Esophagus squamous epithelium (tissue), 5 donors: ENCODE measurements at regions not wholly inside any gene's neighbourhood (a gene's known extent, or its start where the extent isn't known, plus 50 kb on each side); places are given as distances from the start of the nearest gene placed in this dataset.

Source experiments
- DNase-seq: peaks from one replicate; lab custom pipeline; 2025; lab: John Stamatoyannopoulos, UW
- H3K27ac ChIP-seq, 4 donors: fragments of 200-600 bp; sonication (generic); one replicate each; pipeline ENCODE4 v1.5.1; 2016 to 2019; ENCODE audit warnings: mild to moderate bottlenecking in 1 of 4
- H3K27me3 ChIP-seq, 4 donors: fragments of 200-600 bp; sonication (generic); 1 replicate in 3 of 4; 2 replicates in 1 of 4; pipeline versions ENCODE4 v1.5.1 to v1.6.0; 2017 to 2021; ENCODE audit warnings: antibody characterized with exemption in 1 of 4
- H3K36me3 ChIP-seq, 3 donors: fragments of 200-600 bp; sonication (generic); one replicate each; pipeline ENCODE4 v1.5.1; 2016 to 2019
- H3K4me1 ChIP-seq, 3 donors: fragments of 200-600 bp; sonication (generic); one replicate each; pipeline ENCODE4 v1.5.1; 2017 to 2019
- H3K4me3 ChIP-seq, 4 donors: fragments of 200-600 bp; sonication (generic); 1 replicate in 3 of 4; 2 replicates in 1 of 4; pipeline ENCODE4 v1.5.1; 2016 to 2019; ENCODE audit warnings: mild to moderate bottlenecking in 2 of 4, moderate library complexity in 1 of 4
- H3K9me3 ChIP-seq, 3 donors: fragments of 200-600 bp; sonication (generic); one replicate each; pipeline ENCODE4 v1.5.1; 2016 to 2019
- POLR2A ChIP-seq, 4 donors: fragments of 450-650 bp; IDR thresholded peaks; one replicate each; pipeline ENCODE4 v1.6.1; 2017; ENCODE audit warnings: antibody characterized with exemption in 4 of 4, mild to moderate bottlenecking in 4 of 4, moderate library complexity in 3 of 4
- WGBS, 2 donors: methylation state at CpG; one replicate each; pipeline ENCODE4 v1.1.5; 2018; 5-methylcytosine and 5-hydroxymethylcytosine counted together
- intact Hi-C: fragments of 100-400 bp; cut with DNase I; formaldehyde crosslinking; loops from one replicate; pipeline ENCODE4 v1.15.0; 2022
- TF ChIP-seq, protein P1 (sequence below), 6 experiments: fragments of 450-650 bp in 4 of 6; fragments of 200-600 bp in 2 of 6; sonication (generic) in 2 of 6; IDR thresholded peaks; one replicate each; pipeline ENCODE4 v1.5.1; 2016 to 2019; ENCODE audit warnings: antibody characterized with exemption in 6 of 6, mild to moderate bottlenecking in 4 of 6, moderate library complexity in 4 of 6
- donor health status: DM: yes; HTN: yes; CAD: no.

- H3K9me3 ChIP-seq: no peaks in the 10 kb centered on the region
- no peak overlapping the region for H3K27ac ChIP-seq
- intact Hi-C loops: no loop called here
- TF ChIP-seq POLR2A (IDR thresholded peaks at IDR 0.05): no peak
- TF ChIP-seq, protein P1, sequence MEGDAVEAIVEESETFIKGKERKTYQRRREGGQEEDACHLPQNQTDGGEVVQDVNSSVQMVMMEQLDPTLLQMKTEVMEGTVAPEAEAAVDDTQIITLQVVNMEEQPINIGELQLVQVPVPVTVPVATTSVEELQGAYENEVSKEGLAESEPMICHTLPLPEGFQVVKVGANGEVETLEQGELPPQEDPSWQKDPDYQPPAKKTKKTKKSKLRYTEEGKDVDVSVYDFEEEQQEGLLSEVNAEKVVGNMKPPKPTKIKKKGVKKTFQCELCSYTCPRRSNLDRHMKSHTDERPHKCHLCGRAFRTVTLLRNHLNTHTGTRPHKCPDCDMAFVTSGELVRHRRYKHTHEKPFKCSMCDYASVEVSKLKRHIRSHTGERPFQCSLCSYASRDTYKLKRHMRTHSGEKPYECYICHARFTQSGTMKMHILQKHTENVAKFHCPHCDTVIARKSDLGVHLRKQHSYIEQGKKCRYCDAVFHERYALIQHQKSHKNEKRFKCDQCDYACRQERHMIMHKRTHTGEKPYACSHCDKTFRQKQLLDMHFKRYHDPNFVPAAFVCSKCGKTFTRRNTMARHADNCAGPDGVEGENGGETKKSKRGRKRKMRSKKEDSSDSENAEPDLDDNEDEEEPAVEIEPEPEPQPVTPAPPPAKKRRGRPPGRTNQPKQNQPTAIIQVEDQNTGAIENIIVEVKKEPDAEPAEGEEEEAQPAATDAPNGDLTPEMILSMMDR (IDR thresholded peaks at IDR 0.05): no peak
- WGBS, 2 donors: 55 to 65% methylated on average over 1 of the region's 1 CpG
- no peak for DNase-seq
- no peak overlapping the region for H3K4me3 ChIP-seq
- peaks cover 0 to 16% (median 0%) of the 10 kb centered on the region in 3 donors for H3K4me1 ChIP-seq
- H3K27me3 ChIP-seq: no peaks in the 10 kb centered on the region
- H3K36me3 ChIP-seq: no peaks in the 10 kb centered on the region
Observed at GRCh38 chr2:183948861-183949260, 649.5 kb upstream of the ZNF804A start.

GRCh38 chr2:183950673-183951072 lies 647.7 kb upstream of the ZNF804A start:
- WGBS, 2 donors: 16 to 20% methylated on average over 1 of the region's 1 CpG
- no peaks in the 10 kb centered on the region for H3K36me3 ChIP-seq
- intact Hi-C loops: no loop called here
- H3K27ac ChIP-seq: no peak overlapping the region
- H3K27me3 ChIP-seq: no peaks in the 10 kb centered on the region
- DNase-seq: no peak
- TF ChIP-seq, protein P1 (IDR thresholded peaks at IDR 0.05): no peak
- no peak for TF ChIP-seq POLR2A (IDR thresholded peaks at IDR 0.05)
- H3K4me1 ChIP-seq: peaks cover 0 to 16% (median 0%) of the 10 kb centered on the region in 3 donors
- H3K4me3 ChIP-seq: no peak overlapping the region
- H3K9me3 ChIP-seq: no peaks in the 10 kb centered on the region

DNA sequence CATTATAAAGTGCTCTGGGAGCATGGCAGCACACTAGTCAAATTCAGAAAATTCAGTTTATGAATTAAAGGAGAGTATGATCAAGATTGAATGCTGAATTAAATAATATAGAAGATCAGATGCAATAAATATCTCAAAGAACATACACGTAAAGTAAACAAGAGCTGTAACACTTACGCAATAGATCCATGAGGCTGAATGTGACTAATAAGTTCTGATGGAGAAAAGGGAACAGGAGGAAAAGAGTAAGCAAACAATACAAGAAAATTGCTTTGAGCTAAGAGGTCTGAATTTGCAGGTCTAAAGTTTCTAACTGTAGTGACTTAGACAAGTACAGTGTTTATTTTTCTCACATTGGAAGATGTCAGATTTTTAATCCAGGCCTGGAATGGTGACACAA lies 646.7 kb upstream of the ZNF804A start:
- intact Hi-C loops: no loop called here
- Histone ChIP-seq H3K9me3 (no peaks in the 10 kb centered on the region), H3K4me3 (no peak overlapping the region), H3K27me3 (no peaks in the 10 kb centered on the region), H3K4me1 (peaks cover 0 to 16% (median 0%) of the 10 kb centered on the region in 3 donors), H3K36me3 (no peaks in the 10 kb centered on the region), H3K27ac (no peak overlapping the region)
- TF ChIP-seq, protein P1 (IDR thresholded peaks at IDR 0.05): no peak
- WGBS, 2 donors: 53 to 59% methylated on average over 2 of the region's 2 CpGs
- DNase-seq: no peak

- Histone ChIP-seq H3K9me3 (no peaks in the 10 kb centered on the region), H3K4me1 (peaks cover 0 to 16% (median 0%) of the 10 kb centered on the region in 3 donors), H3K27me3 (no peaks in the 10 kb centered on the region), H3K4me3 (no peak overlapping the region), H3K36me3 (no peaks in the 10 kb centered on the region), H3K27ac (no peak overlapping the region)
- no peak for DNase-seq
- no peak for TF ChIP-seq POLR2A (IDR thresholded peaks at IDR 0.05)
- TF ChIP-seq, protein P1 (IDR thresholded peaks at IDR 0.05): no peak
- 59 to 72% methylated on average over 2 of the region's 2 CpGs for WGBS, 2 donors
- intact Hi-C loops: no loop called here
Observed at GRCh38 chr2:183952741-183953140, 645.6 kb upstream of the ZNF804A start.

GRCh38 chr2:183963609-183964008 lies 634.7 kb upstream of the ZNF804A start:
- WGBS, 2 donors: 19 to 39% methylated on average over 1 of the region's 1 CpG

More at GRCh38 chr2:183963609-183964008, 634.7 kb upstream of the ZNF804A start:
- no peak for DNase-seq
- no peak overlapping the region for H3K4me3 ChIP-seq
- H3K4me1 ChIP-seq: no peaks in the 10 kb centered on the region
- H3K27ac ChIP-seq: no peak overlapping the region
- no peaks in the 10 kb centered on the region for H3K36me3 ChIP-seq
- intact Hi-C loops: no loop called here
- TF ChIP-seq, protein P1 (IDR thresholded peaks at IDR 0.05): no peak
- TF ChIP-seq POLR2A (IDR thresholded peaks at IDR 0.05): no peak
- no peaks in the 10 kb centered on the region for H3K27me3 ChIP-seq
- no peaks in the 10 kb centered on the region for H3K9me3 ChIP-seq
